HG03108 (cell line): ENCODE measurements at regions not wholly inside any gene's neighbourhood (a gene's known extent, or its start where the extent isn't known, plus 50 kb on each side); places are given as distances from the start of the nearest gene placed in this dataset.
"Not testable (repeated sequence)": the region's sequence is repeated elsewhere in the genome, so short reads cannot be mapped to it uniquely, and the experiment has no call there.

Experiments used
- ATAC-seq: cut with Tn5 transposase; IDR thresholded peaks from one replicate; pipeline ENCODE4 v1.9.1; 2021; ENCODE audit warnings: moderate library complexity; ENCODE audit not compliant: unreplicated experiment

DNA sequence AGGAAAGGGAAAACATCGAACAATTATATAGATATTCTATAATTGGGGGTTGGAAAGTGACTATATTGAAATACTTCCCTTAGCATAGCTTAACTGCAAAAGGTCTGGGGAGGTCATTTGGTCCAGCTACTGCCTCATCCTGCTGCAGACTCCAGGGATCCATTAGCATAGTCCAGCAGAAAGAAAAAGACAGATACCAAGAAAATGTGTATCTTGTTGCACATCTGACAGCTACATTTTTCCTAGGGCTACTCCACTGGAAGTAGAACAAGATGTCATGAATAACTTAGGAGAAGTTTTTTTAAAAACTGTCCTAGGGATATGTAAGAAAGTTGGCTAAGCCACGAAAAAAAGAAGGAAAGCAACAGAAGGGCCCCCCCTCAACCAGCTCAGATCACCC, 92.9 kb upstream of the SLC30A5 start:
- ATAC-seq = no peak

DNA sequence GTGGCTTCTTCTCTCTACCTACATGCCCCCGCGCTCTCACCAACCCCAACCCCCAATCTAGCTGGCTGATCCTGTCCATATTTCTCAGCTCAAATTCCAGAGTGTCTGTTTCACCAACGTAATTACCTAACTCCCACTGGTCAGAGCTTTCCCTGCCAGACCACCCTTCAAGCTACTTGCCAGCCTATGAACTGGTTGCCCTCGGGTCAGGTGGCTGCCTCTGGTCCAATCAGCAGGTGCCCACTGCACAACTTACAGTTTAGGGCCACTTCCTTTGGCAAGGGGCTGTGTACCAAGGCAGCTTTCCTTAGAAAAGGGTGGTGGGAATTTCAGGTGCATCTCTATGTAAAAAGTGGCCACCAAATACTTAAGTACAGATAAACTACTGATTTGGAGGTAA, 92.2 kb upstream of the SLC30A5 start:
- ATAC-seq = no peak

DNA sequence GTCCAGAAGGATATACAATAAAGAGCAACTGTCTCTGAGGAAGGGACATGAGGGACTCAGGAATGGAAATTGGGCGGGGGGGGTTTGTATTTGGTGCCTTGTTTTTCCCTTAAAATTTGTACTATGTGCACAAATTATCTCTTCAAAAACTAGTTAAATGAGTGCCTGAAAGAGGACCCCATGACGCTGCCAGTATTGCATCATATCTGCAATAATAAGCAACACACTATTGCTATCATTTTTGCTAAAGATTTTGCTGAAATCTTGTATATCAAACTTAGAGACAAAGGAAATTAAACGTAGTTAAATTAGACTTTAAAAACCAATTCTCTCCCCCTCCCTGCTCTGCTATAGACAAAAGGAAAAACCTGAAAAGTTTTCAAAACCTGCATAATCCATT, 89.7 kb upstream of the SLC30A5 start:
- ATAC-seq = no peak

DNA sequence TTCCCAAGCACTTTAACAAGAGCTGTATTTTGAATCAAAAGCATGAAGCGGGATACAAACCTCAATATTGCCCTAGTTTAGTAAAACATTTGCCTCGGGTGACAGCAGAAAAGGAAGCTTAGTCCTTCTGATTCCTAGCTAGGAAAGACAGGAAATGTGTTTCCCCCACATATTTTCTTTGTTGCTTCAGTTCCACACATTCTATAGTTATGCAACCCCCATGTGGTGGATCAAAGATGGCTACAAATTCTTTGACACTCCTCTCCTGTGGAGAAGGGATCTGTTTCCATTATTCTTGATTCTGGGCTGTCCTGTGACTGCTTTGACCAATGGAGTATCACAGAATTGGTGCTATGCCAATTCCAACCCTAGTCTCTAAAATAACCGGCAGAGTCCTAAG, 89.1 kb upstream of the SLC30A5 start:
- no peak for ATAC-seq

DNA sequence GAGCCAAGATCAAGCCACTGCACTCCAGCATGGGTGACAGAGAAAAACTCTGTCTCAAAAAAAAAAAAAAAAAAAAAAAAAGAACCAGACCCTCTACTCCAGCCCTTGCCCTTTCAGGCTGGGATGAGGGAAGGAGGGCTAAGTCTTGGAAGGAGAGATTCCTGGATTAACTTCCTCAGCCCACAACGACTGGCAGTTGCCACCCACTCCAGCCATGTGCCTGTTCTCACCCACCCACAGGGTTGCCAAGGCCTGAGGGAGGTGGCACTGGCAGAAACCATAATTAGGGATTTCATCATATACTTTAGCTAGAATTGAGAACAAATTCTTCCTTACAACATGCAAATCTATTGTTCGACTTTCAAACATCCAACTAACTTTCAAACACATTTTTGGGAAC, 87.8 kb upstream of the SLC30A5 start:
- ATAC-seq = no peak

DNA sequence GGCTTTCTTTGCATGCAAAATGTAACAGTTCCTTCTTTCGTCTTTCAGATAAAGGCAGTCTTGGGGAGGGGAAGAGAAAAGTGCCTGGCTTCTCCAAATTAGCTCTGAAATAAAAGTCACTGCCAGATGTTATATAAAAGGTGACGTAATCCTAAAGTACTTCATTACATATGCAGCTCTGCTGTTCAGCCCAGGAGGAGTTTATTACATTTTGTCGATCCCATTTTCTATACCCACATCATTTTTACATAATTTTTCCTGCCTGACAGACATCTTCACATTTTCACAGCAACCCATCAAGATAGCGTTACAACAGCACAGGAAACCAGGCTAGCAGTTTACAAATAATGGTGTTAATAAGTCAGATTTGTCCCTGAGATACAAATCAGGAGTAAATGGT, 86.7 kb upstream of the SLC30A5 start:
- no peak for ATAC-seq

DNA sequence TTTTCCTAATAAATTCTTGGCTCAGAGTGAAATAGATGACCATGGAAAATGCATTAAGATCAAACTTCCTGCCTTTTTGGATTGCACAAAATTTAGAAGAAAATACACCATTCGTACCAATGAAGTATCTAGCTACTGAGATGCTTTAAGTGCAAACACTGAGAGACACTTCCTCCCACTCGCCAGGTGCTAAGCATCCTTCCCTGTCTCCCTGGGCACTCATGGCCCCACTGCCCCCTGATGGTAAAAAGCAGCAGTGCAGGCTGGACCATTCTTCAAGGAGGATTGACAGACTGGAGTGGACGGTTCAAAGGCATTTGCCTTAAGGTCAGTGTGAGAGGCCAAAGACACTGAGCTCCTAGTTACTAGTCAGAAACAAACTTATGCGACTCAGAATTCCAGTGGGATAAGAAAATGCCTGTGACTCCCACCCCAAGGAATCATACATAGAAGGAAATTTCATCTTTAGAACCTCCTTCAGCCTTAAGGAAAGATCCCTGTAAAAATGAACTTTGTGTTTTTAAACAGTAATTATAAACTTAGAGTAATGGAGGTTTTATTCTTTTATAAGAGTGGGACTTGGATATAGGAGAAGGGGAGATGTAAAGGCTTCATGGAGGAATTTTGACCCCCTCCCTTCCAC, 86.0 kb upstream of the SLC30A5 start:
- peak; percentile 76 for ATAC-seq

DNA sequence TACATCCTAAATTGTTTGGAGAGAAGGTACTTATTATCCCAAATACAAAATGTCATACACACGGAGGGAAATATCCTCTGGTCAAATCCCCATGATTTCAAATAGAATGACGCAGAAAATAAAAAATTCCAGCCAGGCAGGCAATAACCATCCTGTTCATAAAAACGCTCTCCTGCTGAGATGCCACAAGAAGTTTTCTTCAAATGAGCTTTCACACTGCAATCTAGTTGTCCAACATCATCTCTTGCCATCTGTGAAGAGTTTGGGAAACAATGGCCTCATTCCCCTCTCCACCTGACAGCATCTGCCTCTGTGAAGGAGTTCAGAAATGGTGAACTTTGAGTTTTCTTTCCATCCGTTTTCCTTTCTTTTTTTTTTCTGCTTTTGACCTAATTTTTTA, 83.3 kb upstream of the SLC30A5 start:
- ATAC-seq = no peak

DNA sequence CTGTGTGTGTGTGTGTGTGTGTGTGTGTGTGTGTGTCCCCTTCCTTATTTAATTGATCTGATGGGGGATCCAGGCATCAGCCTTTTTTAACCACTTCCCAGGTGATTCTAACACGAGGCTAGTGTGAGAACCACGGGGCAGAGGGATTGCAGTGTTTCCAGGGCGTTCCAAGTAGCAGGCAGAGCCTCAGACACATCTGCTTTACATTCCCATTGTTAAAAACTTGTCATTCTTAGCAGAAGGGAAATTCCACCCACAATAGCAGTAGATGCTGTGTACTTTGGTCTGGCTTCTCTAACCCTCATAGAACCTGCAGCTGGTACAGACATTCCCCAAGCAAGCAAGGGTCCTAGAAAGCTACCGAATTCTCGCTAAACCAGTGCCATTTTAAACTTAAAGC, 81.9 kb upstream of the SLC30A5 start:
- no peak for ATAC-seq

DNA sequence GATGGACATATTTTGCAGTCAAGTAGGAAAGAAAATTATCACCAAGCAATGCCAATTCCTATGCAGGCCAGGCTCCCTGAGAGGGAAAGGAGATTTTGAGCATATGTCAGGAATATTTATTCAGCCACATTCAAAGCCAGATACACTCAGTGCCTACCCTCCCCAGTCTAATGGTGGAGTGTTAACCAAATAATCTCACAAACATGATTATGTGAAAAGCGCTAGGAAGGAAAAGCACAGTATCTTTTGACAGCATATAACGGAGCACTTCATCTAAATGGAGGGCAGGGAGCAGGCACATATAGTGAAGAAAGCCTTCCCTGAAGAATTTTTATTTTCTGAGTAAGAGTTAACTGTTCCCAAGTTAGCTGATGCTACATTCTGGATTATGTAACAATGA, 80.3 kb upstream of the SLC30A5 start:
- ATAC-seq = no peak

DNA sequence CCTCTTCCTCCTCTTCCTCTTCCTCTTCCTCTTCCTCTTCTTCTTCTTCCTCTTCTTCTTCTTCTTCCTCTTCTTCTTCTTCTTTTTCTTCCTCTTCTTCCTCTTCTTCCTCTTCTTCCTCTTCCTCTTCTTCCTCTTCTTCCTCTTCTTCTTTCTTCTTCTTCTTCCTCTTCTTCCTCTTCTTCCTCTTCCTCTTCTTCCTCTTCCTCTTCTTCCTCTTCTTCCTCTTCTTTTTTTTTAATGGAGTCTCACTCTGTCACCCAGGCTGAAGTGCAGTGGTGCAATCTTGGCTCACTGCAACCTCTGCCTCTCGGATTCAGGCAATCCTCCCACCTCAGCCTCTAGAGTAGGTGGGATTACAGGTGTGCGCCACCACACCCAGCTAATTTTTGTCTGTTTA, 79.8 kb upstream of the SLC30A5 start:
- not testable (repeated sequence) for ATAC-seq

DNA sequence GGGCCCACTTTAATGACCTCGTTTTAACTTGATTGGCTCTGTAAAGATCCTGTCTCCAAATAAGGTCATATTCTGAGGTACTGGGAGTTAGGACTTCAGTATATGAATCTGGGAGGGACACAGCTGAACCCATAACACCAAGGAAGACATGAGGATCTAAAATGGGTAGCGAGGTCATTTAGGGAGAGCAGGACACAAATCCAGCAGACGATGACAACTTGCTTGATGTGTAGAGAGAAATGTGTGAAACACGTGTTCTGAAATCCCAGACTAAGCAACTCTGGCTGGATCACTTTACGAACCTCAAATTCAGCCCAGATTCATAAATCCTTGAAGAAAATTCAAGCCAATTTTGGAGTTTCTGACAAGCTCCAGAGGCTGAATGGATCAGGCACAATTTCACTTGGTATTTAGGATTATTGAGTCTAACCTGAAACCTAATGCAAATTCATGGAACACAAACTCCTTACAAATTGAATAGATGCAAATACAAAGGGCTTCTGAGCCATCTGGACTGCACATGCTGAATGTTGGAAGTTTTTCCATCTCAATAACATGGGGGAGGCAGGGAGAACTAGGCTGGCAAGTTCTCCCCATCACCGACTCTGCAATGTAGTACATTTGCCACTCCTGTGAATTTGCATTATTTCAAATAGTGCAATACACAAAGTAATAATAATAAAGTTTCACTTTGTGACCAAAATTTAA, 74.0 kb upstream of the SLC30A5 start:
- ATAC-seq = no peak

DNA sequence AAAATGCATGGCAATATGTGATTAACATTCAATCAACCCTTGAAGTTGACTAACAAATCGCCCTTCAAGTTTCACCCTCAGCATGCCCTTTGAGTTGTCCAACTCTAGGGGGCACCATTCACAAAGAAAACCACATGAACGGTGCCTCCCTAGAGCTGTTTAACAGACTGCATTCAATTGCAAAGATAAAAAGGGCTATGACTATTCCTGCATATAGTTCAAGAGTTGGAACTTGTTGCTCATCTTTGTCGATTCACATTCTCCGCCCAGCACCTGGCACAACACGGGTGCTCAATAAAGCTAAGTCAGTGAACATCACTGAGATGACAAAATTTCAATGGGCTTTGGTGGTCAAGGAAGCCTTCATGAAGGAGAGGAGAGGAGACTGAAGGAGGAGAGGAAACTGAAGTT, 69.6 kb upstream of the SLC30A5 start:
- no peak for ATAC-seq

DNA sequence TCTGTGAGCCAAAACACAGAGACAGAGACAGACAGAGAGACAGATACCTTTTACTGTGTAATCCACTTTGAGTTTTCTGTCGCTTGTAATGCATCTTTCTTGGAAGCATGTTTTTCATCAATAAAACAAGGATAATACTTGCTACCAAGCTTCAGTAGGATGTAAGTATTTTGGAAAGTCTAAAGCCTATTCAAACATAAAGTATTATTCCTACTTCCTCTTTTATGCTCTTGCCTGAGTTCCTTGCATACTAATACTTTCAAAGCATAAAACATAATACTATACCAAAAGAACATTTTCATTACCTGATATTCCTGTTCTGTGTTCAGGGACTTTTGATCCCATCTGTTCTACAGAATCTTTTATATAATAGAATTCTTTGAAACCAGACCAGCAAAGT, 64.5 kb upstream of the SLC30A5 start:
- no peak for ATAC-seq

DNA sequence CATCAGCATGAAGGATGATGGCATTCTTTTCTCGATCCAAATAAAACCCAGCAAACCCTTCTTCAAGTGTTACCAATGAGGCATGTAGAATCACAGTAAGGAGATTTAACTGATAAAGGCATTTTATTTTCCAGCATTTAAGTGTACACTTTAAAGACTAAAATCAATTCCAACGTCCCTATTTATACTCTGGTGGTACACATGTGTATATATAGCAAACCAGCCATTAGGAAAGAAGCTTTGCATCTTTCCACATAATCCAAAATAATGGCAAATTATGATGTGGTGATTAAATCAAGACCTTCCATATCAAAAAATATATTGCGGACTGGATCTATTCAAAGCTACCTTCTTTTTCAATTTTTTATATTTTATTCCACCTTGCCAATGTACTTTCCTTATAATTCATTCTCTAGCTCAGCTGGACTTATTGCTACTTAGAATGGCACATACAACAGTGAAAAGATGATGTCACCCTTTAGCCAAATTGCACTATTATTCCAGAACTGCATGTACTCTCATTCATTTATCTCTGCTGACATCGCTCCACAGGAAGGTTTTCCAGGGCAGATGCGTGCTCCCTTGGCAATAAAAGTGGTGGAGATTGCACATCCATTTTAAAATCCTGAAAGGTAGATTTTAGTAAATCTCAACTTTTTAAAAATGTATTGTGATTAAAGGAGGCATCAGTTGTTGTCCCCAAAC, 63.3 kb upstream of the SLC30A5 start:
- no peak for ATAC-seq

DNA sequence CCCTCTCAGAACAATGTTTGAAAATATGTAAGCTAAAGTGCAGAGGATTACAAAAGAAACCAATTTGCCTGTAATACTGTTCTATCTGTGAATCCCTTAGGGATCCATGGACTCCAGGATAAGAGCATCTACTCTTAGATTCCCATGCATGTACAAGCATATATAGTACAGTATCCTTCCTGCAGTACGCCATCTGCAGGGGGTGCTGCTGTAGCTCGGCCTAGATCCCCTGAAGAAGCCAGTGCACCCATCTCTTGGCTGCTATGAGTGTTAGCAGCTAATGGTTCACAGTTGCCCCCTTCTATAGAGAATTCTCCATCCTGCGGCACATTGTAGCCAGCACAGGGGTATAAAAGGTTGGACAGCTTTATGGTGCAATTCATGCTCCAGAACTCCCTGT, 61.8 kb upstream of the SLC30A5 start:
- ATAC-seq = no peak

DNA sequence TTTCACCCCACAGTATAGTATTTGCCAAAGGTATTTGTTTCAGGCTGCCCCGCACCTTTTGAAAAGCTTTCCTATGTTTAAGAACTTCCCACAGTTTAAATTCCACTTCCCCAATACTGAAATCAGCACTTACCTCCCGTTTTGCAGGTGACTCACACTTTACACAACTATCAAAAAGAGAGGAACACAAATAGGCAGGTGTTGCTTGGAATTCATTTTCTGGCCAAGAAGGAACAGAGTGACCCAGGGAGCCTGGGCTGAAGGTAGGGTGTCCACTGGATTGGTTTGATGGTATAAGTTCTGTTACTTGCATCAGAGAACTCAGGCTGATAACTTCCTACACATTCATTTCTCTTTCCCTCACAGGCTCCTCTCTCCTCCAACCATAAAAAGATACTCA, 60.1 kb upstream of the SLC30A5 start:
- no peak for ATAC-seq

DNA sequence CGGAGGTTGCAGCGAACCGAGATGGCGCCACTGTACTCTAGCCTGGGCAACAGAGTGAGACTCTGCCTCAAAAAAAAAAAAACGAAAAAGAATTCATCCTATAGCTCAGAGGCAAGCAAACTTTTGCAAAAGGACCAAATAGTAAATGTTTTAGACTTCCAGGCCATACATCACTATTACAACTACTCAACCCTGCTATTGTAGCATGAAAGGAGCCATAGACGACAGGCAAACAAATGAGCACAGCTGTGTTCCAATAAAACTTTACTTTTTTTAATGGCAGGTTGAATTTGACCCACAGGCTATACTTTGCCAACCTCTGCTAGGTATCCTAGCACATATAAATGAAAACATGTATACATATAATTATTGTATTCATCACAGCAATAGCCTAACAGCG, 58.9 kb upstream of the SLC30A5 start:
- no peak for ATAC-seq

DNA sequence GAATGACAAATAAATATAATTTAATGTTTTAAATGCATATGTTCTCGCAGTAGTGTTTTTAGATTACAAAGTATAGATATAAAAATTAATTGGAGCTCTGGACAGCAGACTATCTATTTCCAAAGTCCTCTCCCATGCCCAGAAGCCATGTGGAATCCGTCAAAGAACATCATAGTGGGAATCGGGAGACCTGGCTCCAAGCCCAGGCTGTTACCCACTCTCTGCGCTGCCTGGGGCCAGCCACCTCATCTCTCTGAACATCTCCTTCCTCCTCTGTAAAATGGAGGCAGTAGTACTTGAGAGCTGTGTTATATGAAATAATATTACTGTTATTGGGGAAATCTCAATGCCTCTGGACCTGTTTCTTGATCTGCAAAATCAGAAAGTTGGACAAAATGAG, 58.1 kb upstream of the SLC30A5 start:
- ATAC-seq = no peak

DNA sequence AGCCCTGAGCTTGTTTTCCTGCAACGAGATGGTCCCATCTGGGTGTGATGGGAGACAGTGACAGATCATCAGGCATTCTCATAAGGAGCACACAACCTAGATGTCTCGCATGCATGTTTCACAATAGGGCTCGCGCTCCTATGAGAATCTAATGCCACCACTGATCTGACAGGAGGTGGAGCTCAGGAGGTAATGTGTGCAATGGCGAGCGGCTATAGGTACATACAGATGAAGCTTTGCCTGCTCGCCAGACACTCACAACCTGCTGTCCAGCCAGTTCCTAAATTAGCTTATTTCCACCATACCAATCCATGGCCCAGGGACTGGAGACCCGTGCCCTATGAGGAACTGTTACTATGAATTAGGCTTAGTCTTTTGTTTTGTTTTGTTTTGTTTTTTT, 55.3 kb upstream of the SLC30A5 start:
- ATAC-seq = no peak

DNA sequence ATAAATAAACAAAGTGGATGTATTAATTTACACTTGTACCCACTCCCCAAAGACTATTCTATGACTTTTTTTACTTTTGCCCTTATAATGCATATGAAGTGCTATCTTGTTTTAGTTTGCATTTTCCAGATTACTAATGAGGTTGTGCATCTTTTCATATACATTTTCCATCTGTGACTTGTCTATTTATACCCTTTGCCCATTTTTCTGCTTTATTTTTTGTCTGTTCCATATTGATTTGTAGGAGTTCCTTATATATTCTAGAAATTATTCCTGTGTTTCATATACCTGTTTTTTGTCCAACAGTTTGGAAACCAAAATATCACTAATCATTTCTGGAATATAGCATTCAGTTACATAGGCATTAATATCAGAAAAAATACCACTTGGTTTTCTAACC, 54.0 kb upstream of the SLC30A5 start:
- ATAC-seq = no peak

DNA sequence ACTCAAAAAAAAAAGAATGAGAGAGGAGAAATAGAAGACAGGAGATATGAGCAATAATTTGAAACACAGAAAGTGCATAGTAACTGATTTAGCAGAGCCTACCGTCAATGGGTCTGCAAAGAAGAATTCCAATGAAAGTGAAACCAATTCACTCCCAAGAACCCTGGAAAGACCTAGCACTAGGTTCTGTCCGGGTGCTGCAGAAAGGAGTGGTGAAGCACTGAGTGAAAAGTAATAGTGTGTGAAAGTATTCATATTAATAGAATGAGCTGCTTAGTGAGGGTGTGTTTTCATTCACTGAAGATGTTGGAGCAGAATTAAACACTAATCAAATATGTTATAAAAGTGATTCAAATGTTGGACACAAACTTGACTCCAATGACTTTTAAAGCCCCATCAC, 51.3 kb upstream of the SLC30A5 start:
- ATAC-seq = peak; percentile 12
